Epidermal melanocyte (primary cell): ENCODE measurements at regions not wholly inside any gene's neighbourhood (a gene's known extent, or its start where the extent isn't known, plus 50 kb on each side); places are given as distances from the start of the nearest gene placed in this dataset.
A peak's percentile ranks its signal among the peaks of the same experiment; 100 is the strongest.

Experiments used
- DNase-seq: peaks from one replicate; pipeline ENCODE4 v3.0.0; 2011; ENCODE audit warnings: low spot score; ENCODE audit not compliant: insufficient read length

DNA sequence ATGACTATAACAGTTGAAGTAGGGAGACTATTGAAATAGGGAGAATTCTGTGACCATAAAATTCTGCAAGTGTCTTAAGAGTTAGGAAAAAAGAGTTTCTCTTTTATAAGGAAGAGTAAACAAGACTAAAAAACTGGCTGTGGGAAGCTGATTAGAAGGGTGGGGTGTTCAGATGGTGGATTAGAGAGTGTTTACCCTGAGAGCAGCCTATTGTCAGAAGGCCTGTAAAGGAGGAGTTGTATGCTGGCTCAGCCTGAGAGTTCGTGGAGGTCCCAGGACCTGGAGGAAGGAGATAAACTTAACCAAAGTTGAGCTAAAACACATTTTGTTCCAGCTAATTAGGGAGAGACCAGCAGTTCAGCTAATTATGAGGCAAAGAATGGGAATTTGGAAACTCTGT, 629.7 kb downstream of the PCDH7 start:
- DNase-seq = no peak

DNA sequence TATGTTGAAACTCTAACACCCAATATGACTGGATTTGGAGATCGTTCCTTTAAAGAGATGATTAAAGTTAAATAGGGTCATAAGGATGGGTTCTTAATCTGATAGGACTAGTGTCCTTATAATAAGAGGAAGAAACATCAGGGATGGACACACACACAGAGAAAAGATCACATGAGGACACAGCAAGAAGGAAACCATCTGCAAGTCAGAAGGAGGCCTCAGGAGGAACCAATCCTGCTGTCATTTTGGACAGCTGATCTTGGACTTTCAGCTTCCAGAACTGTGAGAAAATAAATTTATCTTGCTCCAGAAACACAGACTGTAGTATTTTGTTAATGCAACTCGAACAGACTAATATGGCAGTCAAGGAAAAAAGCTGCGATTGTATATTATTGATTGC, 631.5 kb downstream of the PCDH7 start:
- DNase-seq = no peak

DNA sequence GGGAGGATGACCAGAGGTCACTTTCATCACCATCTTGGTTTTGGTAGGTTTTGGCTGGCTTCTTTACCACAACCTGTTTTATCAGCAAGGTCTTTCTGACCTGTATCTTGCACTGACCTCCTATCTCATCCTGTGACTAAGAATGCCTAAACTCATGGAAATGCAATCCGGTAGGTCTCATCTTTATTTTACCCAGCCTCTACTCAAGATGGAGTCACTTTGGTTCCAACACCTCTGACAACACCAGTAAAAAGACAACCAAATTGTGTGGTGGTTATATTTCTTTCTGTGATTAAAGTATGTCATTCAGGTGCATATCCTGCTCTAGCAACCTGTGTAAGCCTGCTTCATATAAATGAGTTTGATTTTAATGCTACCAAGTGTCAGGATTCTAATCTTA, 636.7 kb downstream of the PCDH7 start:
- no peak for DNase-seq

DNA sequence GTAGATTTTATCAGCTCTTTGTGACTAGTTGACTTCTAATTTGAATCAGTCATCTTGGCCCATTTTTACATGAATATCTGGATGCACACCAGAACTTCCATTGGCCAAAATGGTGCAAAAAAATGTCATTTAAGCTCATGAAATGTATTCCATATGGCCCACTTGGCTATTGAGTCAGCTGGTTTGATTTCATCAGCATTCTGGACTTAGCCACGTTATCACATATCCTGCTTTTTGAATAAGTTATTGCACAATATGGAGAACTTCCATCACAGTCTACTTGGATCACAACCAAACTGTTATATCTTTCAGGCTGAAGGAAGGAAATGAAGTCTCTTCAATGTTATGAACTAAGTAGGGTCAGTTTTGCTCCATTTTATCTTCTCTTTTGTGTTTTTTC, 640.6 kb downstream of the PCDH7 start:
- no peak for DNase-seq

GRCh38 chr4:31362756-31363155, 642.6 kb downstream of the PCDH7 start:
- no peak for DNase-seq

GRCh38 chr4:31365006-31365690, 645.0 kb downstream of the PCDH7 start:
- DNase-seq = no peak

DNA sequence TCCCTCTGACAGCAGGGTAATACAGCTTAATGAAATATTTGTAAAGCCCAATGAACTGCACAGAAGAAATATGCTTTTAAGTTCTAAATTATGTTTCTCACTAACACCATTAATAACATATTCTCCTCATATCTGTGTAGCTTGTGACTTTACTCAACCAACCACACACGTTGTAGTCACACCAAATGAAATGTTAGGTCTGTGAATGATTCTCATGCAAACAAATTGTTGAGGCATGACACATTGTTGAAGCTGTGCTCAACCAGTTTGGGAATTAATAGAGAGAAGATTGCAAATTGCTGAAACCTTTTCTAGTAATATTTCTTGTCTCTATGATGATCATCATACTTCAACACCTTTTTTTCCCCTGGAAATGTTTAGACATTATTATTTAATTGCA, 645.9 kb downstream of the PCDH7 start:
- no peak for DNase-seq

- DNase-seq = peak; percentile 53
Observed at GRCh38 chr4:31370866-31371465, 650.8 kb downstream of the PCDH7 start.

GRCh38 chr4:31374256-31374960, 654.2 kb downstream of the PCDH7 start:
- DNase-seq = no peak

DNA sequence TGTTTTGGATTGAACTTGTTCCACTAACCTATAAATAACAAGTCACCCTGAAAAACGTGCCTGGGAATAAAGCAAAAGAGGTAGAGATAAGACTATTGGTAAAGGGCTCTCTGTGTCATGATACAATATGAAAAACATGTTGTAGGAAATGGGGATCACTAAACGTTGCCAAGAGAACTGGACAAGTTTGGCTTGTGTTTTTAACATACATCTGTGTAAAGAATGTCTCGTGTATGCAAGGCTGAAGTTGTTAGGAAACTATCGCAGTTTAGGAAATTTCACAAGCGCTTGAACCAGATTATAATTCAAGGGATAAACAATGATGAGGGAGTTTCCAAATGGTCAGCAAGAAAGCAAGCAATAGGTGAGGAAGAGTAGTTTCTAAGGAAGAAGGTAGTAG, 655.8 kb downstream of the PCDH7 start:
- DNase-seq = no peak

DNA sequence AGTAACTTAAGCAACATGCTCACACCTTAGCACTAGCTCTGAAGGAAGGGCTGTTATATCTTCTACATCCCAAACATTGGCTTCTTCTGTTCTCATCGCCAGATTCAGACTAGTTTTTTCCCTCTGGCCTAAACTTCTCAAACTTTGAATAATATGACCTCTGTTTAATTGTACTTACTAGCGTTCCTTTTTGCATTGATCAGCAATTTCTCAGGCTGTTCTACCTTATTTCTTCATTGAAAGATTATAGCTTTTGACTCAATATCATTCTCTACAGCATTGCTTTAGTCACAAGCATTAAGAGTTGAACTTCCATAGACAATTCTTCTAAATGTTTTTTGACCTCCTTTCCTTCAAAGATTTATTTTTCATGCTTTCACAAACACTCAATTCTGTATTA, 659.2 kb downstream of the PCDH7 start:
- no peak for DNase-seq

GRCh38 chr4:31383767-31384166, 663.6 kb downstream of the PCDH7 start:
- no peak for DNase-seq

DNA sequence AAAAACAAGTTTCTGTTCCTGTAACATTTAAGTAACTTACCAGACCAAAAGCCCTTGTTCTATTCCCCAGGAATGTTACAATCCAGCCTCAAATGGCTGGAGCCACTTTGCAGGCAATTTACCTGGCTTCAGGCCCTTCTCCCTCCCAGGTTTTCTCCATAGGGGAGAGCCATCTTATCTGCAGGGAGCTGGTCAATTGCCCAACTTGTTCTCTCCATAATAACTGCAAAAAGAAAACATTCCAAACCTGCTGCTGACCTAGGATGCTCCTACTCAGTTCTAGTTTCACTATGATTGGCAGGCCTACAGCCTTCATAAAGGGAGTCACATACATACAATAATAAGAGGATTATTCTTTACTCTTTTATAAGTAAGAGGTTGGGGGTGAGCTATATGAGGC, 670.7 kb downstream of the PCDH7 start:
- no peak for DNase-seq

DNA sequence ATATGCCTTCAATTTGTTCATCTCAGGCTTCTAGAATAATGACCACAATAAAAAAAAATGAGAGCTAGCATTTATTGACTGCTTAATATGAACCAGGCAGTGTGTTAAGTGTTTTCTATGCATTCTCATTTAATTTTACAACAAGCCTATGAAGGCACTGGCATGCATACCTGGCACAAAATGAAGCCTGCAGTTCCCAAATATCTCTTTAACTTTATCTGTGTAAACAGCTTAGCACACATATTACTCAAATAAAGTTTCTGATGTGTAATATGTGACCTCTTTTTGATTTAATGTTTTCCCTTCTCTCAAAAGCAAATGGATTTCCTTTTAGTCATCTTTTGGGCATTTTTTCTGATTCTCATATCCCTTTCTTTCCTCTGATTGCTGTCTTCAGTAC, 671.8 kb downstream of the PCDH7 start:
- no peak for DNase-seq

GRCh38 chr4:31392923-31393322, 672.8 kb downstream of the PCDH7 start:
- DNase-seq = no peak

GRCh38 chr4:31408121-31408520, 688.0 kb downstream of the PCDH7 start:
- no peak for DNase-seq

GRCh38 chr4:31411565-31411964, 691.4 kb downstream of the PCDH7 start:
- DNase-seq = no peak

DNA sequence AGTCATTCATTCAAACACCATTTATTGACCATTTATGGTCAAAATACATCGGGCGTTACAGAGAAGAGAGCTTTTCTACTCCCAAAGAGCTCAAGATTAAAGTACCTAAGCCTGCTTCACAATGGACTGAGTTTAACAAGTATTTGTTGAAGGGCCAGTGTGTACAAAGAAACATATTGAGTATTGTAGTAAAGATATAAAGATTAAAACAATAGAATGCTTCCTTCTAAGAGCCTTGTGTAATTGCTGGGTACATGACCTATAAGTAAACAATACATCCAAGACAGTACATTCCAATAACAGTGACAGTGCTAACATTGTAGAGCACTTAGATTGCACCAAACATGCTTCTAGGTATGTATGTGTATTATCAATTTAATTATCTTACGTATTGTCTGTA, 695.5 kb downstream of the PCDH7 start:
- DNase-seq = no peak

DNA sequence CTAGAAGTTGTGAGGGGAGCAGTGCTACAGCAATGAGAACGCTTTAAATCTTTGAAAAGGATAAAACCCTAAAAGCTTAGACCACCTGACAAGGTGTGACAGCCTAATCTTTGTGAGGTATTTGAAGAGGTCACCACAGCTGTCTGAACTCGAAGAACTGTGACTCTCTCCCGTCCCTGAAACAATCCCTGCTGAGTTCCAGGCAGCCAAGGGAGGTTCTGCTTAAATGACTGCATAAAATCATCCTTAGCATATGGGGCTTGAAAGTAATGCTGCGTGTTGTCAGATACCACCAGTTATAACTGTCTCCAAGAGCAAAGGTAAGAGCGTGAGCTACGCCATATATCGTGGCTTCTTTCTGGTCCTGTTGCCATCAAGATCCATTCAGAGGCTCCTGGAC, 696.3 kb downstream of the PCDH7 start:
- DNase-seq = no peak

GRCh38 chr4:31417040-31417439, 696.9 kb downstream of the PCDH7 start:
- peak; percentile 16 for DNase-seq

DNA sequence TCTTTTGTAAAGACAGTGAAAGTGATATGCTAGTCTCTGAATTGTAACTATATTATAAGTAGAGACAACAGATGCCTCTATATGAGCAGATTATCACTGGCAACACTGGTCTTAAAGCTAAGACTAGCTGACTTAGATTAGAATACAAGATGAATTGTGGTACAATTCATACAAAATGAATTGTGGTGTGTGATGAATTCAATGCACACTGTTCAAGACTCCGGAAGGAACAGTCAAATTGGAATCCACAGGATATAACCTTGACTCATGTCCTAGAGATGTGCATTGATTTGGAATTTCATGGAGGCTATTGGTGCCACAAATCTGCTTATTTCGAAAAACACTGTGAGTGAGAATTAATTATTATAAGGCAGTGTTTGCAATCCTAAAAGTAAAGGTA, 701.8 kb downstream of the PCDH7 start:
- DNase-seq = no peak

- no peak for DNase-seq
Observed at GRCh38 chr4:31427691-31428090, 707.5 kb downstream of the PCDH7 start.

GRCh38 chr4:31442236-31442635, 722.1 kb downstream of the PCDH7 start:
- DNase-seq = no peak
